K562 (cell line): ENCODE measurements at regions not wholly inside any gene's neighbourhood (a gene's known extent, or its start where the extent isn't known, plus 50 kb on each side); places are given as distances from the start of the nearest gene placed in this dataset.

Experiments used
- ATAC-seq: fragments of 200-7000 bp; cut with Tn5 transposase; 3 replicates; pipeline ENCODE4 v1.9.1; 2020; ENCODE audit warnings: moderate library complexity
- BruUV-seq: library from RNA; stranded (reverse); fragments of 400-500 nt; replicated peaks from 2 replicates; lab custom pipeline; 2021; lab: Mats Ljungman, UMichigan
- CTCF ChIA-PET: fragments of 300-600 bp; formaldehyde crosslinking; extraction: SDS; loops from one replicate; lab custom pipeline; 2021; ENCODE audit warnings: low intra/inter-chr PET ratio; lab: Yijun Ruan, JAX
- POLR2A ChIA-PET: fragments of 300-600, 350-650 bp; sonication (Branson Sonifier 250); formaldehyde crosslinking; extraction: SDS; loops from one replicate; lab custom pipeline; 2021; ENCODE audit warnings: antibody characterized with exemption, inconsistent platforms; lab: Yijun Ruan, JAX
- DNase-seq, 4 experiments: peaks; one replicate each; pipeline versions ENCODE4 v3.0.0 to v3.0.0-alpha.2; 2011 to 2018; ENCODE audit warnings: low spot score in 3 of 4, mixed read lengths in 3 of 4; ENCODE audit errors: extremely low read depth in 1 of 4
- FAIRE-seq: peaks from 2 replicates; lab custom pipeline; 2011; peaks lifted over from hg19 to GRCh38; lab: Jason Lieb, UNC
- H2AFZ ChIP-seq: 2 replicates; pipeline ENCODE4 v1.6.0; 2011; ENCODE audit warnings: low read depth, low read length, control low read depth, inconsistent platforms
- H3K27ac ChIP-seq: fragments of 200-600 bp; 3 replicates; pipeline ENCODE4 v1.8.0; 2011; ENCODE audit warnings: low read depth, mild to moderate bottlenecking, control low read depth, inconsistent platforms, low read length, moderate library complexity, mixed read lengths; ENCODE audit errors: extremely low read depth
- H3K27me3 ChIP-seq, 2 experiments: fragments of 300-600 bp in 1 of 2; 2 replicates in 1 of 2; 3 replicates in 1 of 2; pipeline versions ENCODE4 v1.6.0 to v1.8.0; 2011; ENCODE audit warnings: inconsistent platforms in 2 of 2, low read length in 2 of 2, mild to moderate bottlenecking in 1 of 2, mixed read lengths in 1 of 2, moderate library complexity in 1 of 2; ENCODE audit not compliant: control insufficient read depth in 2 of 2, insufficient read depth in 2 of 2
- H3K36me3 ChIP-seq: fragments of 300-600 bp; 3 replicates; pipeline ENCODE4 v1.8.0; 2011; ENCODE audit warnings: mild to moderate bottlenecking, low read length, inconsistent platforms; ENCODE audit not compliant: control insufficient read depth, insufficient read depth
- H3K4me1 ChIP-seq, 2 experiments: fragments of 200-600 bp in 1 of 2; replicated peaks in 1 of 2; 2 replicates in 1 of 2; 3 replicates in 1 of 2; pipeline versions ENCODE4 v1.5.1 to v1.8.0; 2011; ENCODE audit warnings: inconsistent platforms in 2 of 2, low read length in 2 of 2, mild to moderate bottlenecking in 1 of 2, mixed read lengths in 1 of 2, moderate library complexity in 1 of 2; ENCODE audit not compliant: control insufficient read depth in 2 of 2, insufficient read depth in 2 of 2
- H3K4me2 ChIP-seq: 2 replicates; pipeline ENCODE4 v1.6.1; 2011; ENCODE audit warnings: low read length, control low read depth, inconsistent platforms, mixed read lengths; ENCODE audit not compliant: insufficient read depth
- H3K4me3 ChIP-seq: fragments of 200-600 bp; sonication (generic), shearing (Covaris generic); 2 replicates; pipeline ENCODE4 v1.5.1; 2016; ENCODE audit warnings: control low read depth, inconsistent platforms
- H3K79me2 ChIP-seq: fragments of 200-600 bp; 3 replicates; pipeline ENCODE4 v1.8.0; 2011; ENCODE audit warnings: low read length, inconsistent platforms; ENCODE audit not compliant: control insufficient read depth, insufficient read depth
- H3K9ac ChIP-seq, 2 experiments: 2 replicates each; pipeline versions ENCODE4 v1.6.0 to v1.6.1; 2011; ENCODE audit warnings: low read depth in 2 of 2, low read length in 2 of 2, control low read depth in 1 of 2, inconsistent platforms in 1 of 2, mild to moderate bottlenecking in 1 of 2, mixed read lengths in 1 of 2; ENCODE audit not compliant: insufficient read depth in 1 of 2
- H3K9me1 ChIP-seq: one replicate; pipeline ENCODE4 v1.6.0; 2011; ENCODE audit warnings: inconsistent platforms, mild to moderate bottlenecking, low read length, moderate library complexity; ENCODE audit not compliant: control insufficient read depth, insufficient read depth
- H3K9me3 ChIP-seq: replicated peaks from 2 replicates; pipeline ENCODE4 v1.5.1; 2011; ENCODE audit warnings: low read depth, low read length, inconsistent platforms; ENCODE audit not compliant: control insufficient read depth, insufficient read depth
- H4K20me1 ChIP-seq: replicated peaks from 2 replicates; pipeline ENCODE4 v1.6.1; 2011; ENCODE audit warnings: low read length, inconsistent platforms, mixed read lengths; ENCODE audit not compliant: control insufficient read depth, insufficient read depth
- C11orf30 ChIP-seq: fragments of 450-650 bp; IDR thresholded peaks from 2 replicates; pipeline ENCODE4 v1.6.1; 2016; ENCODE audit warnings: low read depth, mild to moderate bottlenecking
- DMBX1 ChIP-seq: fragments of 250-450 bp; sonication (Bioruptor Pico); IDR thresholded peaks from 2 replicates; pipeline ENCODE4 v1.8.0; 2022; ENCODE audit warnings: inconsistent platforms, mild to moderate bottlenecking, moderate library complexity, borderline replicate concordance
- FOS ChIP-seq: IDR thresholded peaks from 3 replicates; pipeline ENCODE4 v1.6.1; 2011; ENCODE audit not compliant: insufficient read length; ENCODE audit errors: extremely low read depth
- GABPA ChIP-seq: fragments of 200-800 bp; sonication (Bioruptor generic); conservative IDR thresholded peaks from 2 replicates; pipeline ENCODE4 v1.6.1; 2016; ENCODE audit warnings: low read depth, missing genetic modification characterization, missing compliant biosample characterization
- GABPB2 ChIP-seq: fragments of 250-450 bp; sonication (Bioruptor Pico); conservative IDR thresholded peaks from 2 replicates; pipeline ENCODE4 v1.5.1; 2021; ENCODE audit warnings: mild to moderate bottlenecking
- GTF2E2 ChIP-seq: fragments of 200-800 bp; sonication (Bioruptor generic); IDR thresholded peaks from 2 replicates; pipeline ENCODE4 v1.6.1; 2016; ENCODE audit warnings: missing genetic modification characterization, missing compliant biosample characterization
- GTF2F1 ChIP-seq: IDR thresholded peaks from 2 replicates; pipeline ENCODE4 v1.6.1; 2011; ENCODE audit warnings: low read depth, low read length, improper control_type of control experiment
- KLF10 ChIP-seq: fragments of 250-450 bp; sonication (Bioruptor Pico); IDR thresholded peaks from 2 replicates; pipeline ENCODE4 v1.6.1; 2021; ENCODE audit warnings: matching md5 sums
- LARP7 ChIP-seq: fragments of 450-650 bp; IDR thresholded peaks from 2 replicates; pipeline ENCODE4 v1.6.1; 2016
- MAZ ChIP-seq, 2 experiments: fragments of 450-650 bp in 1 of 2; sonication (generic) in 1 of 2; formaldehyde crosslinking; IDR thresholded peaks in 1 of 2; conservative IDR thresholded peaks in 1 of 2; 2 replicates each; pipeline versions ENCODE4 v1.4.0 to v1.5.0; 2020; ENCODE audit warnings: mild to moderate bottlenecking in 1 of 2, missing genetic modification reagents in 1 of 2
- MECOM ChIP-seq: fragments of 250-450 bp; sonication (Bioruptor Pico); IDR thresholded peaks from 2 replicates; pipeline ENCODE4 v1.8.0; 2022; ENCODE audit warnings: inconsistent platforms
- MTA3 ChIP-seq: fragments of 450-650 bp; formaldehyde crosslinking; IDR thresholded peaks from 2 replicates; pipeline ENCODE4 v1.6.1; 2017; ENCODE audit warnings: mild to moderate bottlenecking, borderline replicate concordance
- MYBL2 ChIP-seq, 2 experiments: fragments of 450-650 bp in 1 of 2; sonication (generic) in 1 of 2; formaldehyde crosslinking in 1 of 2; IDR thresholded peaks; 2 replicates each; pipeline versions ENCODE4 v1.6.1 to v1.8.1; 2017 to 2022; ENCODE audit warnings: borderline replicate concordance in 1 of 2, inconsistent platforms in 1 of 2, low read depth in 1 of 2, mild to moderate bottlenecking in 1 of 2, missing genetic modification reagents in 1 of 2, moderate library complexity in 1 of 2
- POLR2B ChIP-seq: fragments of 450-650 bp; IDR thresholded peaks from 2 replicates; pipeline ENCODE4 v1.6.1; 2018; ENCODE audit warnings: low read depth; ENCODE audit not compliant: partially characterized antibody
- STAT5A ChIP-seq: IDR thresholded peaks from 2 replicates; pipeline ENCODE4 v1.6.1; 2012; ENCODE audit warnings: low read length, inconsistent platforms, borderline replicate concordance
- TEAD2 ChIP-seq: fragments of 450-650 bp; IDR thresholded peaks from 2 replicates; pipeline ENCODE4 v1.6.1; 2016; ENCODE audit warnings: missing genetic modification characterization, control low read depth, missing compliant biosample characterization
- ZNF316 ChIP-seq: fragments of 450-650 bp; IDR thresholded peaks from 2 replicates; pipeline ENCODE4 v1.6.1; 2016
- WGBS: fragments of 100-300 bp; shearing (Covaris generic); methylation state at CpG from one replicate; pipeline ENCODE4 v1.1.6; 2016; ENCODE audit warnings: low coverage, mixed read lengths; ENCODE audit not compliant: insufficient coverage; ENCODE audit errors: missing lambda C conversion rate; 5-methylcytosine and 5-hydroxymethylcytosine counted together
- in situ Hi-C: fragments of 300-500 bp; cut with MboI; formaldehyde crosslinking; loops from 4 replicates; pipeline ENCODE4 v1.15.0; 2018; ENCODE audit warnings: inconsistent platforms, mixed read lengths
- intact Hi-C: fragments of 100-400 bp; cut with micrococcal nuclease; formaldehyde crosslinking; loops from 2 replicates; pipeline ENCODE4 v1.14.2; 2022
- TF ChIP-seq, protein P1 (sequence below): fragments of 450-650 bp; conservative IDR thresholded peaks from 2 replicates; pipeline ENCODE4 v1.6.1; 2016; ENCODE audit warnings: missing genetic modification characterization, low read depth, mild to moderate bottlenecking, missing compliant biosample characterization, moderate library complexity

DNA sequence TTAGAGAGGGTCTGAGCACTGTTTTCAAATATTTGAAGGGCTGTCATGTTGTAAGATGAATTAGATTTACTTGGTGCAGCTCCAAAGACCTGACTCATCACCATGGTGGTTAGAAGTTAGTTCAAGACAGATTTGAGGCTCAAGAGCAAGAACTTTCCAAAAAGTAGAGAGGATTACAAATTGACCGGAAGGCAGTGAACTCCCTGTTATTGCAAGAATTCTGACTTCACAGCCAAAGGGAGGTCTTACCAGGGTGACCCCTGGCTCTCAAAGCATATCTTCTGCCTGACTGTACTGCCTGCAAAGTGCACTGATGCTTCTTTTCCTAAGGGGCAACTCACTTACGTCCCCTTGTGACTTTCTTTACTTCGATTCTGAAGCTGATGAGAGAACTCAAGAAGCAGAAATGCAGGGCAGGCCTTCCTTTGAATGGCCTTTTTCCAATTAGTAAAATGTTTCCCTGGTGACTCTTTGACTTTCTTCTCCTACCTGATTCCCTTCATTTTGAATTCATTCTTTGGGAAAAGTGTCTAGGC, 86.4 kb downstream of the NAV1 start (continued):
- no peak for TF ChIP-seq KLF10 (CRISPR knock-in tag)
- no peak for TF ChIP-seq GABPB2
- TF ChIP-seq, protein P1, sequence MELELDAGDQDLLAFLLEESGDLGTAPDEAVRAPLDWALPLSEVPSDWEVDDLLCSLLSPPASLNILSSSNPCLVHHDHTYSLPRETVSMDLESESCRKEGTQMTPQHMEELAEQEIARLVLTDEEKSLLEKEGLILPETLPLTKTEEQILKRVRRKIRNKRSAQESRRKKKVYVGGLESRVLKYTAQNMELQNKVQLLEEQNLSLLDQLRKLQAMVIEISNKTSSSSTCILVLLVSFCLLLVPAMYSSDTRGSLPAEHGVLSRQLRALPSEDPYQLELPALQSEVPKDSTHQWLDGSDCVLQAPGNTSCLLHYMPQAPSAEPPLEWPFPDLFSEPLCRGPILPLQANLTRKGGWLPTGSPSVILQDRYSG (tag), result no peak
- TF ChIP-seq GTF2F1, result no peak
- TF ChIP-seq STAT5A, result no peak
- TF ChIP-seq GTF2E2 (tag), result no peak
- no peak for TF ChIP-seq GABPA (tag)
- no peak for TF ChIP-seq MYBL2 (IDR thresholded peaks at IDR 0.05; ENCODE audit: low read depth)
- TF ChIP-seq MYBL2 (CRISPR knock-in tag; IDR thresholded peaks at IDR 0.05; ENCODE audit: borderline replicate concordance), result no peak
- no peak for TF ChIP-seq FOS
- TF ChIP-seq TEAD2 (tag), result no peak

DNA sequence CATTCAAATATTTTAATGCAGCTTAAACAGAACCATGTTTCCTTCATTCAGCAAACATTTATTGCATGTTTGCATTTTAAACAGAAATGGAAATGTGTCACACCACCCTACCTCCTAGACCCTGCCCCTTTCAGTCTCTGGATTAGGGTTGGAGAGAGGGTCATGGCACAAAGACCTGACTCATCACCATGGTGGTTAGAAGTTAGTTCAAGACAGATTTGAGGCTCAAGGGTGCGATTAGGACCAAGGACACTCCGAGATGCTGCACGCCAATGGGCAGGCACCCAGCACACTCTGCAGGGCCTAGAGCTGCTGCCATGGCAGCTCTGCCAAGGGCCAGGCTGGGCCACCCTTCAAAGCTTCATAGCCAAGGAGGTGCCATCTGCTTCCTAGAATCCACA, 86.9 kb downstream of the NAV1 start:
- TF ChIP-seq MAZ (CRISPR knock-in tag; conservative IDR thresholded peaks at IDR 0.05 in 1 of 2, IDR thresholded peaks at IDR 0.05 in 1 of 2) (0 out of 4 replicates have a peak, but pooled peaks of 1 of the 2 experiments have one; percentile 11), MTA3 (no peak), POLR2B (no peak), MECOM (0 out of 2 replicates have a peak, but pooled peaks have one; percentile 4), ZNF316 (0 out of 2 replicates have a peak, but pooled peaks have one; percentile 55), C11orf30 (0 out of 2 replicates have a peak, but pooled peaks have one; percentile 5), DMBX1 (CRISPR knock-in tag) (peak; percentile 24; the same call in 1 of the 2 replicates), LARP7 (no peak)
- no peak overlapping the region for H2AFZ ChIP-seq
- no peaks in the 10 kb centered on the region for H3K79me2 ChIP-seq
- FAIRE-seq (peak; percentile 65), DNase-seq (no peak), ATAC-seq (no peak)
- H4K20me1 ChIP-seq, result no peaks in the 10 kb centered on the region
- peaks cover 3 to 23% of the 10 kb centered on the region in 2 experiments; a peak in 4 of 5 replicates for H3K4me1 ChIP-seq
- H3K27me3 ChIP-seq, result no peaks in the 10 kb centered on the region
- H3K4me2 ChIP-seq, result no peak overlapping the region
- WGBS, result 77% methylated on average over 3 of the region's 3 CpGs
- H3K9ac ChIP-seq, result no peak overlapping the region
- H3K27ac ChIP-seq, result no peak overlapping the region
- no peak overlapping the region for H3K4me3 ChIP-seq
- no peaks in the 10 kb centered on the region for H3K9me3 ChIP-seq
- POLR2A ChIA-PET, result interaction anchor here (0.5 to 1.7 kb wide), 7 partner anchors 7 to 203 kb away, joined by 3 to 5 read pairs (median 4); partner anchors contain the start of gene IPO9
- H3K36me3 ChIP-seq, result no peaks in the 10 kb centered on the region
- H3K9me1 ChIP-seq, result no peaks in the 10 kb centered on the region
- no TSS peak for BruUV-seq
- intact Hi-C loops, result loop anchor here (1.0 kb wide), 1 partner anchor 48 kb away; no protein-coding TSS in a partner anchor
- in situ Hi-C loops, result no loop called here
- CTCF ChIA-PET, result no interaction called here
